GM19438 (cell line): ENCODE measurements at regions not wholly inside any gene's neighbourhood (a gene's known extent, or its start where the extent isn't known, plus 50 kb on each side); places are given as distances from the start of the nearest gene placed in this dataset.

ENCODE experiments used
- ATAC-seq: cut with Tn5 transposase; IDR thresholded peaks from one replicate; pipeline ENCODE4 v1.9.1; 2021; ENCODE audit warnings: low read depth; ENCODE audit not compliant: unreplicated experiment

DNA sequence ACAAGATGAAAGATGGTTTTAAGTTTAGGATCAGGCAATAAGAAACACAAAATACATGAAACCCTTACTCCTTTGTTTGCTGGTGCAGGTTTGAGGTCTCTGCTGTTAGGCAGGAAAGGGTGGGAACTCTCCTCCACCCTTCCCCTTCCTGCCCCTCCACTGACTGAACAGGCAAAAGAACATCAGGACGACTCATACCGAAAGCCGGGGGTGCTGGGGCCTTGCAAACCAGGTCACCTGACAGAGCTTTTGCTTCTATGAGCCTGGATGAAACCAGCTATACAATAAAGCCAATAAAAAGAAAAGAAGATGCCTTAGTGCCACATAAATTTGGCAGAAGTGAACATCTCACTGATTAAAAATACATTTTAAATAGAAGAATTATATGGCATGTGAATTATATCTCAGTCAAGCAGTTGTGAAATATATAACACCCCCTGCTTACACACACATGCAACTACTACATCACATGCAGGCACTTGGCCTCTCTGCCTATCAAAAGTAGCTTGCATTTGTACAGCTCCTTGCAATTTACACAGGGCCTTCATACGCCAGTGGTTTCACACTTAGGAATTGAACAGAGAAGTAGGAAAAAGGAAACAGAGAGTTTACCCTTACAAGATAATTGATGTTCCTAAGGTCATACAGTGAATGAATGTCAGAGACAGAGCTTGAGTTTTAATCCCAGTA, 215.1 kb upstream of the TRIB2 start:
- peak; percentile 95 for ATAC-seq

DNA sequence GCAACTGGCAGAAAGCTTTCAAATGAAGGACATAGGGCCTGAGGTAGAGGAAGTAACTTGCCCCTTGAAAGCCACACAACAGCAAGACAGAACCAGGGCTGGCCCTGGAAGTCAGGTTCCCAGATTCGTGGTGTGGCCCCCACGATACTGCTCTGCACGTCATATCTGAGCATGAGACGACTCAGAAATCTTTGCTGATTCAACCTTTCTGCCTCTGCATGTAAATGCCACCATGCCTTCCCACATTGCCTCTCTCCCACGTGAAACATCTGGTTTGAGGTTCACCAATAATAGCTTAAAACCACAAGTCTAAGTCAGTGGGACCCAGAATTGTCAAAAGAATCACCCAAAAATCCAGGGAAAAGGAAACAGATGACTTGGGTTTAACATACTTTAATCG, 214.0 kb upstream of the TRIB2 start:
- ATAC-seq: no peak

DNA sequence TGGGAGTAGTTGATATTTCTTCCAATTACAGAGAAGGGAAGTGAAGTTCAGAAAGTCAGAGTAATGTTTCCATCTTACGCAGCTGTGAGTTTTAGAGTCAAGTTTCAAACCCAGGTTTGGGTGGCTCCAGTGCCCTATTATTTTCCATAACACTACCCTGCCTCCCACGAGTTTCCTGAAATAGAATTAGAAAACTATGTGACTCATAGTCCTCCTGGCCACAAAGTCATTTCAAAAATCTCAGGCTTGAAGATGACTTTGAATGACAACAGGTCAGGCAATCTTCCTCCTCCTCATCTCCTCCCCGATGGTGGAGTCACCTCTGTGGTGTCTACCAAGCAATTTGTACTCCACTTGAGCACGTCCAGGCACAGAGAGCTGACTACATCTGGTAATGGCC, 212.3 kb upstream of the TRIB2 start:
- ATAC-seq: no peak

DNA sequence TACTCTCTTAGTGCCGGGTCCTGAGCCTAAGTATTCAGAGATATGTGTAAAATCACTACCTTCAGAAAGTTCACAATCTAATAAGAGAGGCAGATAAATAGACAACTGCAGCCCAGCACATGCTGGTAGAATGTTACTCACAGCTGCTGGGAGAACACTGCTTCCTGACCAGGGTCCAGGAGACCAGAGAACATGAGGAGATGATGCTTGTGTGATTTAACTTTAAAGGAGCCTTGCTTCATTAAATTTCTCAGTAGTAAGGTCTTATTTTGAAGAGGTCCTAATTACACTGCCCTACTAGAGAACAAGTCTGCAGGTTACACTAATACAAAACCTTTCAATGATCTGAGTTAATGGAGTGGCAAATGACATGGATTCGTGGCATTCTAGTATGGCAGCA, 209.9 kb upstream of the TRIB2 start:
- ATAC-seq: no peak

DNA sequence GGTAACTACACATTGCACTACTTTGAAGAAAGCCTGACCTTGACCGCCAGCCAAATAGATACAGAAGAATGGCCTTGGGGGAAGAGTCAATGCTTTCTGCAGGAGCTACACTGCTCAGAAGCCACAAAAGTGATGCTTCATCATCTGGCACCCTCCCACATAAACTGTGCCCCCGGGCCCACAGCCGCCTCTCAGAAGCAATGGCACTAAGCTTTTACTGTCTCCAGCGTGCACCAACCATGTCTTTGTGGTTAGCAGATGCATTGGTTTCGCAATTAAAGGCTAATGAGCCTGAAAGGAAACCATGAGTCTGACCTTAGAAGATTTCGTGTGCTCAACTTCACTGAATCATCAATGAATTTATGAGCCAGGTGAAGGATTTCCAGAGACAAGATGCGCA, 209.4 kb upstream of the TRIB2 start:
- peak; percentile 66 for ATAC-seq

DNA sequence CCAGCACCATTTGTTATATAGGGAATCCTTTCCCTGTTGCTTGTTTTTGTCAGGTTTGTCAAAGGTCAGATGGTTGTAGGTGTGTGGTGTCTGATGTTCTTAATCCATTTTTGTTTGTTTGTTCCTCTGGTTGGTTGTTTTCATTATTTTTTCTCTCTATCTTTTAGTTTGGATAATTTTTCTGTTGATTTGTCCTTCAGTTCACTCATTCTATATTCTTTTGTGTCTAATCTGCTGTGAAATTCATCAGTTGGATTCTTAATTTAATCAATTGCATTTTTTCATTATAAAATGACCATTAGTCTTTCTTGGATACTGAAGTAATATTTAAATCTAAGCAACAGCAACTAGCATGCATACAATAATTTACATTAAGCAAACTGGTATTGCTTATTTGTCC, 206.7 kb upstream of the TRIB2 start:
- no peak for ATAC-seq

DNA sequence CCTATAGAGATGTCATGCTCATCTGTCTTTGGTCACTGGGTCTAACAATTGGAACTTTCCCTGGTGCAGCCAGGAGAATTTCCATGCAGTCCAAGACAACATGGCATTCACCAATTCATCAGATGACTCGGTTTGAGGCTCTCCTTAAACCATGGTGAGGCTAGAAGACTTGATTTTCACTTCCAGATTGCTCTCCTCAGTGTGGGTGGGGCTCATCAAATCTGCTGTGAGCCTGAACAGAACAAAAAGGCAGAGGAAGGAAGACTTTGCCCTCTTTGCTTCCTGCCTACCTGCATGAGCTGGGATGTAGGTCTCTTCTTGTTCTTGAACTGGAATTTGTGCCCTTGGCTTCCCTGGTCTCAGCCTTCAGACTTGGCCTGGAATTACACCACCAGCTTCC, 203.4 kb upstream of the TRIB2 start:
- ATAC-seq: no peak

DNA sequence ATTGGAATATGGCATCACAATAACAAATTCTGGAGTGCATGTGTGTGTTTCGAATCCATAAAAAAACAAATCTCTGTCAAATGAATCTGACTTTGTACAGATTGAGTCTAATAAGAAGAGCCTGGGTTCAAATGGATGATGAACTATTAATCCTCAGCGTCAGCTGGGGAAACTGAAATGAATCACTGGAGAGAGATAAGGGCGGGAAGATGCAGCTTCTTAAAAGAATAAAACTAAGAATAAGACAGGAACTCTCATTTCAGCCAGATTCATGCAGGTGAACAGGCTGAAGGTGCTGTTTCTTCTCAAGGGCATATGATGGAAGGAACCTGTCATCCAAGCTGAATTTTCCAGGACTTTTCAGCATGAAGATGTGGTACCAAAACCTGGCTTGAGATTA, 202.6 kb upstream of the TRIB2 start:
- no peak for ATAC-seq

DNA sequence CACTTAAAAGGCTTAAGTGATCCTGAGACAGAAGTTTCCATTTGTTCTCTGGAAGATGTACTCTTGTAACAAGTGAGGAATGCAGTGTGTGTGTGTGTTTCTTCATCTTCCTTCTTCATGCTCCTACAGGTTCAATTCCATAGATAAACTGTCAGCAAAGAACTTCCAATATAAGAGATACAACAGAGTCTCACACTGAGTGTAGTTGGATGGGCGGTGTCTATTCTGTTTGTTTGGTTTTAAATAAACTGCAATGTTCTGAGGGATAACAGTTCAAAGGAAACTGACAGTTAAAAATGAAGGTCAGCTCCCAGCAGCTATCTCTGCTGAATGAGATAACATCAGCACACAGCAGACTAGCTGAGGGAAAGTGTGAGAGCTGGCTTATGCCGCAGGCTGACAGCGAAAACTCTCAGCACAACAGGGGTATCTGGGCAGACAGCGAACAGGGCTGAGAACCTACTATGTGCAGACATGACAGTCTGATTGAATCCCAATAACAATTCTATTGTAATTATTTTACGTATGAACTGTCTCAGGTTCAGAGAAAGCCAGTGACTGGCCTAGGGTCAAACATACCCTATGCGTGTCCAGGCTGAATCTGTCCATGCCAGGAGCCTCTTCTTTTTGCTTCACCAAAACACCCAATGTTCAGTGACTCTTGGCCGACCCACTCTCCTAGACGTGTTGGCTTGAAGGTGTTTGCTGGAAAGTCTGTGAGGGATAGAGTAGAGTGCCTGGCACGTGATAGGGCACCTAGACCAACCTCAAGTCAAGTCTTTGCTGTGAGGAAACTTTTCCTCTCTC, 201.9 kb upstream of the TRIB2 start:
- no peak for ATAC-seq

DNA sequence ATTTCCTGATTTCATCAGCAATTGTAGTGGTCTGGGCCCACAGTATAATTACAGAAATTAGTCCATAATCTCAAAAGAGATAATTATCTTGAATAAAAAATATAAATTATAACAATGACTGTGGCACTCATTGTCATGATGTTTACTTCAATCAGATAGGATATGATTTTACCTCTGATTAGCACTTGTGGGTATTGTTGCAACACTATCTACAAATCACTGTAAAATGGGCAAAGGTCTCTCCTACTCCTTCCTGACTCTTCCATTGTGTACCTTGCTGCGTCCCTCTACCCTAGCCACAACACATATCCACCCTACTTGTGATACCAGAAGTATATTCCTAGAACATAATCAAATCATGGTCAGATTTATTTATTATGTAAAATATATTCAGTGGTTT, 200.9 kb upstream of the TRIB2 start:
- no peak for ATAC-seq

DNA sequence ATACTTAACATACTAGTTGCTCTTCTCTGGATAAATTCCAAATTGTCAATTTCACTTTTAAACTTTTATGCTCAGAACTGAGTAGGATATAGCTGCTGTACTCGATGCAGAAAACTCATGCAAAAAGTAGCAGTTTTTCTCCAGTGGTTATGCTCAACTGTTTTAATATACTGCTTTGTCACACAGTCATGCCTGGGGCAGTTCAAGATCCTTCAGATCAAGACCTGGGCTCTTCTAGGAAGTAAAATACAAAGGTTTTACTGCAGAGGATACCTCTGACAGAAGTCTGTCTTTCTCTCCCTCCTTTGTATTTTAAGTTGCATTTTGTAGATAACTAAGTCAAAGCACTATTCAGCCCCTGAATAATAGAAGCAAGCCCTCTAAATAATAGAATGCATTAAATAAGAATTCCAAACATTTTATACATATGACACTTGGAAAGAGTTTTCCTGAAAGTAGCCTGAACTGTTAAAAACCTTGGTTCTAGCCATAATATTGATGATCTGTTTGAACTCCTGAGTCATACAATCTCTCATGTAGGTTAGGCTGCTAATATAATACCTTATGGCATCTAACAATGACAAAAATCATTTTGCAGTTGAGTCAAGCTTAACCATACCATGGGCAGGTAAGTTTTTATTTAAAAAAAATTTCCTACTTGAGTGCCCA, 183.3 kb upstream of the TRIB2 start:
- ATAC-seq: no peak

DNA sequence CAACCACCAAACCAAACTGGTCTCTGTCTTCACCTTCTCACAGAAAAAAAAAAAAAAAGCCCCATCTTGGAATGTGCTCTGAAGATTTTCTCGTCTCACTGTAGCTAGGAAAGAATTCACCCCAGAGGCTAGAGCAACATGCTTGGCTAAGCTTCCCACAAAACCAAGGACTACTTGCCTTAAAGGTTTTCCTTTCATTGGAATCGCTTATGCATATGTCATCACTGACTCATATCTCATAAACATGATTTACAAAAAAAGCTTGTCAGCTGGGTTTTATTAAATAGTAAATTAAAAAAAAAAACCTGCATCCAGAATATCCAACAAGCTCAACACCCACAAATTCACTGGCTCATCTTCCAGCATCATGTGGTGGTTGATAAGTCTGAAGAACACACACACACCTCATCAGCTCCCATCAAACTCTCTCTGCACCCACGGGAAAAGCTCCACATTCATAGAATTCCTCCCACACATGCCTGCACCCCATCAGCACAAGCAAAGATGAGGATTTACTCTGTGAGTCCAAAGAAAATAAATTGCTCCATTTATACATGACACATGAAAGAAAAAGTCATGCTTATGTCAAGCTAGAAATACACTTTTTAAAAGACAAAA, 182.0 kb upstream of the TRIB2 start:
- no peak for ATAC-seq

DNA sequence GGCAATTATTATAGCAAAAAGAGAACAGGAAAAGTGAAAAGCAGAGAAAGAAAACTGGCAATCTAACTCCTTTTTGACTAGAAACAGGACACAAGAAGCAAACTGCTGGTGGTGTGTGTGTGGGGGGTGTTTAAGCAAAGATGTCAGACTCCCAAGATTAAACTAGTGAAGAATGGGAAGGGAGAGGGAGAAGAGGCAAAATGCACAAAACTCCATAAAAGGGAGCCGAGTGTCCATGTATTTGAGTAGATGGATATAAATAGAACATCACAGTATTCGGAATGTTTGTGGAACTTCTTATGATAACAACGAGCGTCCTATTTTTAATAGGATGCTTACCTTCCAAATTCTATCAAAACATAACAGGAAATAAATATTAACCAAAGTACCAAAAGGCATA, 179.8 kb upstream of the TRIB2 start:
- no peak for ATAC-seq

DNA sequence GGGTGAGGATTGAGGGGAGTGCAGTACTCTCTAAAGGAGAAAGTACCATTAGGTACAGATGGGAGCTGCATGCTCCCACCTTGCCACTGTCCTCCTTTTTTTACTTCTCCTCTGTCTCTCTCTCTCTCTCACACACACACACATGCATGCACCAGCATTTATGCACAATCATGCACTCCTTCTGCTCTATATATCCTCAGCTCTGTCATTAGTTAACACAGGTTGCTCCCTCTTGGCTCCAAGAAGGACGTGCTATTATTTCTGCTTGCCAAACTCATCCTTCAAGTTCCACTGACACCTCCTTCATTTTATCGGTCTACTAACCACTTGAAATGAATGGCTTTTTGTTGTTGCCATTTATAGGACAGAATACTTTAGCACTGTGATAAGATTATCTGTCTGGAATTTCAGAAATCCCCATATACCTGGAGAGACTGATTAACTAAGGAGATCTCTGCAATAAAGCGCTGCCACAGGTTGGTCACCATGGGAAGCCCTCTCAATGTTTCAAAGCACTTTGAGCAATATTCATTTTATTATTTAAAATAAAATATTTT, 178.5 kb upstream of the TRIB2 start:
- no peak for ATAC-seq

DNA sequence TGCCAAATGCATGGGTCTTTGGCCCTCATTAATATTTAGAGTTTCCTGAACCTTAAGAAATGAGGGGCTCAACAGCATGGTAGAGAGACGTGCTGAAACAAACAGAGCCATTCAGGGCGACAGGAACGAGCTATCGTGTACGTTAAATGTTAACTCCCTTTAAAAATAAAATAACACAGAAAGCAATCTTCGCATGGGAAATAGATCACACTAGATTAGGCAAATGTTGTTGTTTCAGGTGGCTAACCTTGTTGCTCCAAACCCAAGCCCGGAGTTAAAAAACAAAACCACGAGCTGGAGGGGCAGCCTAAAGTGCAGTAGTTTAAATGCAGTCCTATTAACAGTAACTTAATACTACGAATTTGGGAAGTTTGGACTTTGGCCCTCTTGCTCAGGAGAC, 177.4 kb upstream of the TRIB2 start:
- ATAC-seq: no peak

DNA sequence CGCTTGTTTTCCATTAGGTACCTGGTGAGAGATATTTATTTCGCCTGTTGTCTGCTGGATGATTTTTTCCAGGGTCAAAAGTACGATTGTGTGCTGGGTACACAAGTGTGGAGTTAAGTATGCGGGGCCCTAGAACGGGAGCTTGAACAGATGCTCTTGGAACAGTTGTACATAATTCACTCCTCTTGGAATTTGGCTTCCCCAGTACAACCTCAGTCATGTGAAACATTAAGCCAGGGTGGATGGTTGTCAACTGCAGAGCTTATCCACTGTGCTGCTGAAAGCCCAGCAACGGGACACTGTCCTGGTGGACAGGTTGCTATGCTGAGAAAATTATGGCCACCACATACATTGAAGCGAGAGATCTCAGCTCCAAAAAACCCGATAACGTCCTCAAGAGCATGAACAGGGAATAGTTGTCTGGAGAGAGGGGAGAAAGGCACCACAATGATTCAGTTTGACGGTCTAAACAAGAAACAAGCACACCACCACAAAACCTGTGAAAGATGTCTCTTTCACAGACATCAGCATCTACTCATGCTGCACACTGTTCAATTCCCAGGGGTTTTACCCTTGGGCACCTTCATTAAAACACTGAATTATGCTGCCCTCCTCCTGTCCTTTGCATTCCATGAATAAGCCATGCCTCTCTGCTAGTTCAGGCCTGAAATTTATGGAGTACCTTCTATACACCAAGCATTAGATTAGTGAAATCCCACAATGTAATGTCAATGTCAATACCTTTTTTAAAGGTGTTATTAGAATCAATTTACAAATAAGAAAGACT, 176.8 kb upstream of the TRIB2 start:
- no peak for ATAC-seq

DNA sequence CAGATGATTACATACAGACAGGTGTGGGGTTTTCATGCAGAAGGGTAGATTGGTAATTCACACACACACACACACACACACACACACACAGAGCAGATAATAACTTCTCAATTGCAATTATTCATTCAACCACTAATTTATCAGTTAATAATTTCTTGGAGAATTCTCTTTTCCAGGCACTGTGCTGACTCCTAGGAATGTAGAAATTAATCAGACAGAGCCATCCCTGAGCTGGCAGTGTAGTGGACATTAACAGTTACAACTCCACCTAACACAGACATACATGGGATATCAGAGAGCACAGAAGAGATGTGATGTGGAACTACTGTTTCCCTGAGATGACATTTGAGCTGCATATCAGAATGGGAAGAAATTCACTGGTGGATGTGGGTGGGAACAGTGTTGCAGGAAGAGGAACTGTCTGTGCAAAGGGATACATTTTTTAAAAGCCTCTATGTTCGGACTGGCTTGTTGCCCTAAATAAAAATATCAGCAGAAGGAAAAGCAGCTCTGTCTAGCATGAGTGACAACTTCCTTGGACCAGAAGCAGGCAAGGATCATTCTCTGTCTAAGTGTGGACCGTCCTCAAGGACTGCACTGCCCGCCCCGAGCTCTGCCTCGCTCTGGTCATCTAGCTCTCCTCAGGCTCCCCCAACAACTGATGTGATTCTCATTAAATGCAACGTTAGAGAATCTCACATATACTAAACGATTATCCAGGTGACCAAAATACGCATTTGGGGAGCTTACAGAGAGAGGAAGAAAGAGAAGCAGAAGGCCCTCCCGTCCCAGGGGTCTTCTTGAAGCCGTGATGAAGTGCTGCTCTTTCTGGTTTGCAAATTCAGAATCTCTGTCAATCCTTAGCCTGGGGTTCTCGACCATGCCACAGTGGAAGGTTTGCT, 173.4 kb upstream of the TRIB2 start:
- ATAC-seq: no peak

DNA sequence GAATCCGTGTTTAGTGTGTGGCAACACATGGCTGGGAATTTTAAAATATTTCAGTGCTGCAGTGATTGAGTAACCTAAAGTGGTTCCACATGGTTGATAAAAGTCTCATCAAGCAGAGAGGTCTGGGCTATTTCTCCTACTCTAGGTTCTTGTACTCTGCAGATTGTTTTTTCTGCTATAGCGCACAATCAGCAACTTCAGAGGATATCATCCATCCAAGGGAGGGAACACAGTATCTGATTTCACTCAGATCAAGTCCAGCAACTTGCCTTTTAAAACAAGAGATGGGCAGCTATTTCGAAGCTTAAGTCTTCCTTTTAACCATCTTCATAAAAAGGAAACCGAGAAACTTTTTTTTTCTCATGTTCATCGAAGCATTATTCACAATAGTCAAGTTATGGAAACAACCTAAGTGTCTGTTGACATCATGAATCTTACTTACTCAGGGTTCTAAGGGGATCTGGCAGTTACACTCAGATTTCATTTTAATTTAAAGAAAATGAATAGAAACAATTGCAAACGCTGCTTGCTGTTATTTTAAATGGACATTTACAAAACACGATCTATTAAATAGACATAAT, 172.7 kb upstream of the TRIB2 start:
- peak; percentile 88 for ATAC-seq
